ENCODE measurements at regions not wholly inside any gene's neighbourhood (a gene's known extent, or its start where the extent isn't known, plus 50 kb on each side); places are given as distances from the start of the nearest gene placed in this dataset.
"Not testable (repeated sequence)": the region's sequence is repeated elsewhere in the genome, so short reads cannot be mapped to it uniquely, and the experiment has no call there.

DNA sequence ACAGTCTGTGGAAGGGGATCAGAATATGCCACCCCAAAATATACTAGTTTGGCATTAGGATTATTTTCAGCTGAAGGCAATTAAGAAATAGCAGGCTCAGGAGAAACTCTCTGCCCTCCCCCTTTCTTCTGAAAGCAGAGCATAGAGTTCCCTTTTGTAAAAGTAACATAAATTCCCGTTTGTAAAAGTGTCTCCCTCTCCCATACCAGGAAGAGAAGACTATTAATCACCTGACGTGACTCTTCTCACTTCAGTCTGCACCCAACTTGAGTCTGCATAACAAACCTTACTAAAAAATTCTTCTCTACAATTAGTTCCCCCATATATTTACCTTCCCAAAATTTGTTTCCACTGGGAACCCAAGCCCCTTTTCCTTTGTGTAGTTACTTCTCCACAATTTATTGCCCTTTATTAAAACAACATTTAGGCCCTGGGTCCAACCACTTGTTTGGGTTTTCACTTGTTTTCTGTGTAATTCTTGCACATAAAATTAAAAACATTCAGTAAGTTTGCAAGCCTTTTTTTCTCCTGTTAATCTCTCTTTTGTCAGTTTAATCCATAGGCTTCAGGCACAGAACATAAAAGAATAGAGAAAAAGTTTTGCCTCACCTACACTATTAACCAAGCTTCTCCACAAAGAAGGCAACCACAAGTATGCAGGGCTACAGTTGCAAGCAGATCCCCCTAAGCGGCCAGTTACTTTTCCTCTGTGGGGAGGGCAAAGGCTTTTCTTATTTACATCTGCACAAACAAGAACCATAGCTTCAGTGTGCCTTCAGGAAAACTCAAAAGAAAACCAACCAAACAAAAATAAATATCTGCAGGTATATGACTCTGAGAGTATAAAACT, 73.8 kb upstream of the EPCAM start:
- DNase-seq (ENCODE audit: low read depth in 2 of 2) = no peak

DNA sequence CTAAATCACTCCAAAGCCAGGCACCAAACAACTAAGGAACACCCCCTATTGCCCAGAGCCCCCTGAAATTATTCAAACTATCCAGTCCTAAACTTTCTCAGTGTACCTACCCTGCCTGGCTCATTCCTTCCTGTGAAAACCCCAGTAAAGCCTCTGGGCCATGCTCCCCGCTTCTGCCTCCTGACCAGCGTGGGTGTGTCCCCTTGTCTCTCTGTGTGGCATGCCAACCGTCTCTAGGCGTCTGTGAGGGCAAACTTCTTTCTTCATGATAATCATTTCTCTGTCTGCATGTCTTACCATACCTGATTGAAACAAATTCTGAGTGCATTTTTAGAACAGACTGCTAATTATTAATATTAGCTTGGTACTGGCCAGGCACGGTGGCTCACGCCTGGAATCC, 75.1 kb upstream of the EPCAM start:
- DNase-seq (ENCODE audit: low read depth in 2 of 2) = no peak

- DNase-seq (ENCODE audit: low read depth in 2 of 2) = no peak
Measured at GRCh38 chr2:47288864-47289263, 80.2 kb upstream of the EPCAM start.

DNA sequence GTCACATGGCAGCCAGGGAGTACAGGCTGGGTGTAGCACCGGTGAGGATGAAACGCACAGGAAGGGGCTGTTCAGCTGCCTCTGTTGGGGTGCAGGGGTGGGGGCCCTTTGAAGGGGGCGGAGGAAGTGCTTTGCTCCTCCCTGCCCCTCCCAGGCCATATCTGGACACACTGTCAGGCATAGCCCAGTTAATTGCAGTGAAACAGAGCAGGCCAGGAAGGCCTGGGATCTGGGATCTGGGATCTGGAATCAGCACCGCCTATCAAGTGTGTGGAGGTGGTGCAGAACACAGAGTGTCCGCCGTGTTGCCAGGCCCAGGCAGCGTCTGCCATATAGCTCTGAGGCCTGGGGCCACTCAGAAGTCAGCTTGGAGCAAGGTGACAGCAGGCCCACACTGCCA, 85.5 kb upstream of the EPCAM start:
- DNase-seq (ENCODE audit: low read depth in 2 of 2) = no peak

- DNase-seq (ENCODE audit: low read depth in 2 of 2) = no peak
Measured at GRCh38 chr2:47282621-47283272, 86.4 kb upstream of the EPCAM start.

GRCh38 chr2:47279525-47279924, 89.6 kb upstream of the EPCAM start:
- DNase-seq (ENCODE audit: low read depth in 2 of 2) = not testable (repeated sequence)

DNA sequence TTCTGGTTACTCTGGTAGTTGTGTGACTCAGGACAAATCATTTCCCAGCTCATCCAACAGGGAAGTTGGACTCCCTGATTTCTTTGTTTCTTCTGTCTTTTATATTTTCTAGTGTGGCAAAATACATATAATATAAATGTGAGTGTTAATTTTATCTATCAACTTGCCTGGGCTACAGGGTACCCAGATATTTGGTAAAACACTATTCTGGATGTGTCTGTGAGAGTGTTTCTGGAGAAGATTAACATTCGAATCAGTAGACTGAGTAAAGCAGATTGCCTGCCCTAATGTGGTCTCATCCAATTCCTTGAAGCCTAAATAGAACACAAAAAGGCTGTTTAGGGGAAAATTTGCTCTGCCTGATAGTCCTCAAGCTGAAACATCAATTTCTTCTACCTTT, 91.1 kb upstream of the EPCAM start:
- no peak for DNase-seq (ENCODE audit: low read depth in 2 of 2)

DNA sequence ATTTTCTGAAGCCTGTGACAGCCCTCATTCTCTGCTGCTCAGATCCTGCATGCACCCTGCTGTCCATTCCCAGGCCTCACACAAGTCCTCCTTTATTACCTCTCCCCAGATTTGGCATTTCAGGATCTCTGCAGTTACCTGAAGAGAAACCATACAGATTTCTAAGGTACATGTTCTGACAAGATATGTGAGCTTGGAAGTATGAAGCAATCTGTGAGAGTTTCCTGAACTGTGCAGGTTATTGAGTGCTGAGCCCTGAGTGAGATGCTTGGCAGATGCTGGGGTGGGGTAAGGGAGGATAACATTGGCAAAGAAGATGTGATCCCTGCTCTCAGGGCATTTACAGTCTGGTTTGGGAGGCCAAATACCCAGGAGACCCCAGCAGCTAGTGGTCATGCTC, 91.9 kb upstream of the EPCAM start:
- no peak for DNase-seq (ENCODE audit: low read depth in 2 of 2)

GRCh38 chr2:47276061-47276460, 93.0 kb upstream of the EPCAM start:
- DNase-seq (ENCODE audit: low read depth in 2 of 2) = no peak

- DNase-seq (ENCODE audit: low read depth in 2 of 2) = no peak
Measured at GRCh38 chr2:47274054-47274782, 94.9 kb upstream of the EPCAM start.

DNA sequence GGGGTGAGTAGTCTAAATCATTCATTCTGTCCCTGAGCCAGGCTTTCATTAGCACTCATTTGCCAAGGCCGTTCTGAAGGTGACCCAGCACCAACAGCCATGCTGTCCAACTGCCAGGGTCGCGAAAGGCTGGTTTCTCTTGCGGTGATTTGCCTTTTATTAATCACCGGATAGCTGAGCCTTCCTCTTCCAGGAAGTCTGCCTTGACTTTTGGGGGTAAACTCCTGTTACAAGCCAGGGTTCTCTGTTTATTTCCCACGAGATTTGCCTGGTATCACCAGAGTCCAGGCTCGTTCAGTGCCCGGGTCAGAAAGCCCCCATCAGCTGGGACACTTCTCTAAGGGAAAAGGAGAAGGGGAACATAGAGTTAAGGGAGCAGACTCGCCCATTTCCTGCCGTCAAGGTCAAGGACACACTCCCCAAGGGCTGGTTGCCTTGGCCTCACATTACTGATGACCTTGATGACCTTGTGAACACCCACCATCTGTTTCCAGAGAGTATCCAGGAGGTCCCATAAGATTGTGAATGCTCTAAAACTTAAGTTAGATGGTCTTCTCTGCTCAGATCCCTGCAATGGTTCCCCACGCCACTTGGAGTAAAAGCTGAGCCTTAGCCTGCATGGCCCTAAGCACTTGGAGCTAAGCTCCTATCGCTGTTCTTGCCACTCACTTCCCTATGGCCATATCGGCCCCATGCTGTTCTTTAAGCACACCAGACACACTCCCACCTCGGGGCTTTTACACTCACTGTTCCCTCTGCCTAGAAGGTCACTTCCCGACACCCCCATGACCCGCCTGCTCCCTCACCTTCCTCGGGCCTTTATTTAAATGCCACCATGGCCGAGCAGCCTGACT, 96.0 kb upstream of the EPCAM start:
- DNase-seq (ENCODE audit: low read depth in 2 of 2) = no peak

GRCh38 chr2:47272031-47272864, 95.9 kb upstream of the CALM2 start:
- DNase-seq (ENCODE audit: low read depth in 2 of 2) = peak; percentile 24 to 36

- no peak for DNase-seq (ENCODE audit: low read depth in 2 of 2)
Measured at GRCh38 chr2:47271054-47272000, 95.0 kb upstream of the CALM2 start.

- DNase-seq (ENCODE audit: low read depth in 2 of 2) = no peak
Measured at GRCh38 chr2:47270421-47270820, 94.1 kb upstream of the CALM2 start.

GRCh38 chr2:47269316-47270232, 93.3 kb upstream of the CALM2 start:
- DNase-seq (ENCODE audit: low read depth in 2 of 2) = no peak

DNA sequence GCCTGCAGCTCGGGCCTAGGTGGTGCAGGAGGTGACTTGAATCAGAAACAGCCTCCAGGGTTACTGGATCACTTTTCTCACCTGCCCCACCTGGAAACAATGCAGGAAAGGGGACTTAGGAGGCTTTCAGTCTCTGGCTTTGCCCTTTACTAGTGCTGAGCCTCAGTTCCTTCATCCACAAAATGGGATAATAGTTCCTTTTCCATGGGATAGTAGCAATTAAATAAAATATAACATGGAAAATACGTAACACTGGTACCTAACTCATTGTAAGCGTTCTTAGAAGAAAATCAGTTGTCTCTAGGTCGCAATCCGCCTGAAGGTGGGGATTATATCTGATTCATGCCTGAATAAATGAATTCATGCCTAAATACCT, 91.4 kb upstream of the CALM2 start:
- no peak for DNase-seq (ENCODE audit: low read depth in 2 of 2)

- DNase-seq (ENCODE audit: low read depth in 2 of 2) = no peak
Measured at GRCh38 chr2:47266939-47267710, 90.8 kb upstream of the CALM2 start.

DNA sequence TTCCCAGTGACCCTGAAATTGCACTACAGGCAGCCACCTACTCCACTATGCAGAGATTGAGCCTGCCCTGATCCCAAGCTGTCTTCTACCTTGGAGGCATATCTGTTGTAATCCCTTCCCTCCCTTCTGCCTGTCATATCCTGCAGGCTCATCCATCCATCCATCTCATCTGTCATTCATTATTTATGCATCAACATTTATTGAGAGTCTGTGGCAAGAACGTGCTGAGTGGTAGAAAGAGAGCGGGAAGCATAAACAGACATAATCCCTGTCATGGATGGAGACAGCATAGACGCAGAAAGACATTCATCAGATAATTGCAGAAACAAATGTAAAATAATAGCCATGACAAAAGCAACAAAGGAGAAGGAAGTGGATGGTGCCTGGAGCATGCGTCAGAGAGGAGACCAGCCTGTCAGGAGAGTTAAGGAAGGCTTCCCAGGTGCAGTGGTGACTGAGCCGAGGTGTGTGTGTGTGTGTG, 89.5 kb upstream of the CALM2 start:
- DNase-seq (ENCODE audit: low read depth in 2 of 2) = no peak

All from stimulated activated CD8-positive, alpha-beta memory T cell treated with anti-CD3 and anti-CD28 coated beads, Interleukin-2, amount 100 ng/mL, for 48 hours (primary cell).